Activated CD8-positive, alpha-beta memory T cell treated with anti-CD3 and anti-CD28 coated beads, Interleukin-2, amount 50 U/mL, for 24 hours (primary cell): ENCODE measurements at regions not wholly inside any gene's neighbourhood (a gene's known extent, or its start where the extent isn't known, plus 50 kb on each side); places are given as distances from the start of the nearest gene placed in this dataset.
"Not testable (repeated sequence)": the region's sequence is repeated elsewhere in the genome, so short reads cannot be mapped to it uniquely, and the experiment has no call there.

Experiments used
- DNase-seq: peaks from one replicate; pipeline ENCODE4 v3.0.0-alpha.2; 2020; ENCODE audit errors: extremely low read depth

DNA sequence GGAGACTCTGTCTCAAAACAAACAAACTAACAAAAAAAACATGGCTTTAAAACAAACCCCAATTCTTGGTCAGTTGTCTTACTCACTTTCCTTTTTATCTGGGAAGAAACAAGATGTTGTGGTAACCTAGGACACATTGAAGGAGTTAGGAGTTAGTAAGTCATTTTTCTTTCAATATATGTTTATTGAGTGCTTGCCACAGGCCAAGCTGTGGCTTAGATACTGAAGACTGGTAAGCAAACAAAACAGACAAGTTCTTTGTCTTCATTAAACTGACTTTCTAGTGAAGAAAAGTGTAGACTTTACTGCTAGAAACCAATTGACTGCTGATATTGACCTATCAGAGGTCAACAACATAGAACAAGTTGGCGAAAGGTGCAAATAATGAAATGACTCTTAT lies 1228.3 kb upstream of the FAM98A start:
- no peak for DNase-seq

DNA sequence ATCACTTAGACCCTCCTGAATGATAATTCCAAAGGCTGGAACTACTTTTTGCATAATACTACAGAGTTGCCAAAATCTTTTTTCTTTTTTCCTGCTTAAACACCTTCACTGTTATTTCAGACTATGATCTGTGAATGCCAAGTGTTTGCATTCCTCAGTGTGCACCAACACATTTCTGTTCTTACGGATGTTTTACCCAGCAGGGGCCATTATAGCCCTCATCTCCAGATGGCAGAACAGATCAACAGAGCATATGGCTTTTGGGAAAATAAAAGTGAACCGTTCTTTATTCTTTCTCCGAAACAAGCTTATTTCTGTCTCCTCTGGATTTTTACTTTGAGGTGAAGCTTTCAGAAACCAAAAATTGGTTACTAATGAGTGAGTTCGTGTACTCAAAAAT lies 1226.6 kb upstream of the FAM98A start:
- no peak for DNase-seq

DNA sequence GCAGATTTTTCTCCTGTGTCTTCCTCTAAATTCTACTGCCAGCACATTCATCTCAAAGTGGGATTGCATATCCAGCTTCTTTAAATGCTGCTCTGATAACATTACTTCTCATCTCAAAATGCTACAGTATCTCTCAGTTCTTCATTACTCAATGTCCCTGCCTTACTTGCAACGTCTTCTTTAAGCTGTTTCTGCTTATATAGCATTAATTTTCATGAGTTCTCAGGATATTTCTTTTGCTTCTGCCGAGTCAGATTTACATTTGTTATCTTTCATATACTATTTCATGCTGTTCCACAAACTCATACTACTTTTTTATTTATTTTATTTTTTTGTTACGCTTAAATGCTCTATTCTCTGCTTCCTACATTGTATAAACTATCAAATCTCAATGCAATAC lies 1223.5 kb upstream of the FAM98A start:
- DNase-seq: no peak

DNA sequence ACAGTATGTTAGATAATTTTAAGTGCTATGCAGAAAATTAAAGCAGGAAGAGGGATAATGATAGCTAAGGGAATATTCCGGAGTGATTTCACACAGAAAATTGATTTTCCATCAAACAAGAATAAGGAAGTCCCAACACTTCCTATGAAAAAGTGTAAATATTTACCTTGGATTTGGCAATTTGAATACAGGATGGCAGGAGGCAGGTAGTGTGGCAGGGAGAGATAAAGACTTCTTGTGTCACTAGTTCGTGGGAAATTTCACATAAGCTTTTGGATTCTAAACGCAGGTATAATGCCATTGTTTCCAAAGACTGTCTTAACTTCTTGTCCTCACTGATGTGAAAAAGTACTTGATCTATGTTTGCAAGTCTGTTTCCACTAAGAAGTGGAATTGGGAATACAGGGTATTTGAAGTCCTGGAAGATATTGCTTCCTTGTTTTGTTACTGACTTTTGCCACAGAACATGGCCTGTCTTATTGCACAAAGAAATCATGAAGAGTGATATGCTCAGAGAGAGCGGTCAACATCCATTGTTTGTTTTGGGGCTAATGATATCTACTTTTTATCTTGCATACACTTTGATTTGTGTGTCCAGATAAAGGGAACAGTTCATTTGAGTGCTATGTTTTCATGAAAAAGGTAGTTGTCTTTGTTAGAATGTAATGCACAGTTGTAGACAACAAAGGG lies 1216.1 kb upstream of the FAM98A start:
- no peak for DNase-seq

DNA sequence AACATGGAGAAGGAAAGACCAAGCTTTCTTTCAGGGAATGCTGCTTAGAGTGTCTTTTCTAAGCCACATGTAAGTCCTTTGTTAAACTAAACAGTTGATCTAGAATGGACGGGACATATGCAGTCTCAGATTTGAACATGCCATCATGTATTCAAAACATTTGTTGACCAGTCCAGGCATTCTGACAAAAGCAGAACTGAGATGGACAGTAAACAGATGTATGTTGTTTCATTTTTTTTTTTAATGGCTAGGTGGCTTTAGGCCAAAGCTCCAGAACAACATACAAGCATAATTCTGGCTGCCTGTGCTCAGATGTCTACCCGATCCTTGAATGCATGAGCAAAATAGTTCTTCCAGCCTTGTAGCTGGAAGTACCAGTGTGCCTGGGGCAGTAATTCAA lies 1211.4 kb upstream of the FAM98A start:
- DNase-seq: no peak

DNA sequence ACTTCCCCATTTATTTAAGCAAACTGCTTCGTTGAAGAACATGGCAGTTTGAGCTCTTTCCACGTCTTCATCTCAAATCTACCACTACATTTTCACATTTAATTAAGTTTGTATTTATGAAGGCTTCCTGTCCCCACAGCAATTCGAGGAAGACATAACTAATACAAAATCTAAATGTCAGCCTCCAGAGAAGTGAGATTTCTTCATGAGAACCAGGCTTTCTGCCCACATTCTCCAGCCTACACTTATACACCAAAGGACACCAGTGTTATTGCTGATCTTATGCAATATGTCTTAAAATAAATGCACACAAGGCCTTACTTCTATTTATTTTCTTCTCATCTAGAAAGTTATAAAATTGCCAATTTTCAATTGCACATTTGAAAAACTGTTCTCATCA lies 1209.3 kb upstream of the FAM98A start:
- no peak for DNase-seq

GRCh38 chr2:34806891-34807290 lies 1207.8 kb upstream of the FAM98A start:
- DNase-seq: no peak

DNA sequence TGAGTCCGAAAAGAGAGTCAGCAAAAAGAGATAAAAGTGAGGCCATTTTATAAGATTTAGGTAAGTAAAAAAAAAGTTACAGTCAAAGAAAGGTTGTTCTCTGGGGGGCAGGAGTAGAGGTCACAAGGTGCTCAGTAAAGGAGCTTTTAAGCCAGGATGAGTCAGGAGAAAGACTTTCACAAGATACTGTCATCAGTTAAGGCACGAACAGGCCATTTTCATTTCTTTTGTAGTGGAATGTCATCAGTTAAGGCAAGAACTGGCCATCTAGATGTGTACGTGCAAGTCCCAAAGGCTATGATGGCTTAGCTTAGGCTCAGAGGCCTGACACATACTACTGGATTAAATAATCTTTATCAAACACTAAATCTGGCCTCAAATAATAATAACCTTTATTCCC lies 1207.3 kb upstream of the FAM98A start:
- DNase-seq: no peak

DNA sequence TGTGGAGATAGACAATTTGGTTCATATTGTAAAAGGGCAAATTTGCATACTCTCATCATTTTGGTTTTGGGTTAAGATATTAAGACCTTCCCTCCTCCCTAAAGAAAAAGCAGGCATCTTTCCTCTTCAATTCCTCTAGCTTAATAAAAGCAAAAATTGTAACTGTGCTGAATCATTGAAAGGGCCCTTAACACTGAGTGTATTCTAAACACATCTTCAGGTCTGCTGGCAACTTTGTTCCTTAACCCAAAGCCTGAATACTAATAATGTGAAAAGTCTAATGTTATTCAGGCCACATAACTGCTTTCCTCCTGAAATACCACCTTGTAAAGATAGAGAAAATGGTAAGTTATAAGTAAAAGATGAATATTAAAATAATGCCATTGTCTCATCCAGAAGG lies 1200.5 kb upstream of the FAM98A start:
- no peak for DNase-seq

DNA sequence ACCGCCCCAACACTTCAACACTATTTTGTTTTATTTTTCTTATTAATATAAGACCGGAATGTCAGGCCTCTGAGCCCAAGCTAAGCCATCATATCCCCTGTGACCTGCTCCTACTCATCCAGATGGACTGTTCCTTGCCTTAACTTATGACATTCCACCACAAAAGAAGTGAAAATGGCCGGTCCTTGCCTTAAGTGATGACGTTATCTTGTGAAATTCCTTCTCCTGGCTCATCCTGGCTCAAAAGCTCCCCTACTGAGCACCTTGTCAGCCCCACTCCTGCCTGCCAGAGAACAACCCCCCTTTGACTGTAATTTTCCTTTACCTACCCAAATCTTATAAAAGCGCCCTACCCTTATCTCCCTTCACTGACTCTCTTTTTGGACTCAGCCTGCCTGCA lies 1196.5 kb upstream of the FAM98A start:
- not testable (repeated sequence) for DNase-seq

DNA sequence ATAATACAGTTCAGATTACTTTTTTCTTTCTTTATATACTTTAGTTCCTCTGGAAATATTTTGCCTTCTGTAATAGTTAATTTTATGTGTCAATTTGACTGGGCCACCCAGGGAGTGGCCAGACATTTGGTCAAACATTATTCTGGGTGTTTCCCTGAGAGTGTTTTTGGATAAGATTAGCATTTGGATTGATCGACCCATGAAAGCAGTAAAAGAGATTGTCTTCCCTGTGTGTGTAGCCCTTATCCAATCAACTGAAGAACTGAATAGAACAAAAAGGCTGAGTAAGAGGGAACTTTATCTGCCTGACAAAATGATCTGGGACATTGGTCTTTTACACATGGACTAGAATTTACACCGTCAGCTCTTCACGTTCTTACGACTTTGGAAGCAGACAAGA lies 1190.1 kb upstream of the FAM98A start:
- no peak for DNase-seq

DNA sequence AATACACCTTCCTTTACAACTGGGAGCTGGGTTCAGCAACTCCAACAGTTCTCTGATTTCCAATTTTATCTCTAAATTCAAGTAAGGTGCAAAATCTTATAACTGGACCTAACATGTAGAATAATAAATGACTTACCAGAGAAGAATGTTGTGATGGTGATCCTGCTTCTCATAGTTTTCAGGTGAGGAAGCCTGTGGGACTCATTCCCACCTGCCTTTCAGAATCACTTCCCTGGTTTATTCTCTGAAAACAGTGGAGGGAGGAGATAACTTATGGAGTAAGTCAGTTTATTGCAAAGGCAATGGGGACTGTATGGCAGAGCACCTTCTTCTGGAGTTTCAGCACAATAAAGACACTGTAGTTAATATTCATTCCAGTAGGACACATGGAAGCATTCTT lies 1188.2 kb upstream of the FAM98A start:
- no peak for DNase-seq

- no peak for DNase-seq
Observed at GRCh38 chr2:34785206-34785785, 1186.2 kb upstream of the FAM98A start.

- DNase-seq: no peak
Observed at GRCh38 chr2:34784701-34785100, 1185.6 kb upstream of the FAM98A start.

- DNase-seq: not testable (repeated sequence)
Observed at GRCh38 chr2:34750742-34751141, 1151.6 kb upstream of the FAM98A start.

DNA sequence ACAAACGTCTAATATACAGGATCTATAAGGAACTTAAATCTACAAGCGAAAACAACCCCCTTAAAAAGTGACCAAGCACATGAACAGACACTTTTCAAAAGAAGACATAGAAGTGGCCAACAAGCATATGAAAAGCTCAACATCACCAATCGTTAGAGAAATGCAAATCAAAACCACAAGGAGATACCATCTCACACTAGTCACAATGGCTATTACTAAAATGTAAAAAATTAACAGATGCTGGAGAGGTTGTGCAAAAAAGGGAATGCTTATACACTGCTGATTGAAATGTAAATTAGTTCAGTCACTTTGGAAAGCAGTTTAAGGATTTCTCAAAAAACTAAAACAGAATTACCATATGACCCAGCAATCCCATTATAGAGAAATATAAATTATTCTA lies 1148.5 kb upstream of the FAM98A start:
- no peak for DNase-seq

GRCh38 chr2:34738691-34739090 lies 1139.6 kb upstream of the FAM98A start:
- DNase-seq: no peak

DNA sequence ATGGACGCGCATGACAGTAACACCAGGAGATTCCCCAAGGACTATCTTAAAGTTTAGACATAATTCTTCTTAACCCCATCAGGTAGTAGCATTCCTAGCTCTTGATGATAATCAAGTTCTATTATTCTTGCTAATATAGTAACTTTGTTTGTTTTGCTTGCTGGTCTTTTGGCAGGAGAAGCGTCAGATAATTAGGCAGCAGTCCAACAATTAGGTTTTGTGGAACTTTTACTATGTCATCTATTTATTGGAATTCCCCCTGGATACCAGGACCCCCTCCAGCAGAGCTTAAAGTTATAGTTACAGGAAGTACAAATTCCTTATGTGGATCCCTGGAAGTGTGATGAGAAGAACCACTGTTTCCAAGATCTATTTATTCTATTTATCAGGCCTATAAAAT lies 1138.0 kb upstream of the FAM98A start:
- no peak for DNase-seq

DNA sequence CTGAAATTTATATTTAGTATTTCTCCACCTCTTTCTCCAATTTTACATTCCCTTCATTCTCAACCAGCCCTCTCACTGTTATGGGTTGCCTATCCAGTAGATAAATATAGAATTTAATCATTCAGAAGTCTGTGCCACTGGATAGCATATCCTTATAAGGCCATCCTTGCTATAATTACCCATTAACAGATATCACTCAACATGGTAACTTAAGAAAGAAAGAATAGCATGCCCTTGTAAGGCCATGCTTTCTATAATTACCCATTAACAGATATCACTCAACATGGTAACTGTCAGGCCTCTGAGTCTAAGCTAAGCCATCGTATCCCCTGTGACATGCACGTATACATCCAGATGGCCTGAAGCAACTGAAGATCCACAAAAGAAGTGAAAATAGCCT lies 1137.4 kb upstream of the FAM98A start:
- DNase-seq: no peak

DNA sequence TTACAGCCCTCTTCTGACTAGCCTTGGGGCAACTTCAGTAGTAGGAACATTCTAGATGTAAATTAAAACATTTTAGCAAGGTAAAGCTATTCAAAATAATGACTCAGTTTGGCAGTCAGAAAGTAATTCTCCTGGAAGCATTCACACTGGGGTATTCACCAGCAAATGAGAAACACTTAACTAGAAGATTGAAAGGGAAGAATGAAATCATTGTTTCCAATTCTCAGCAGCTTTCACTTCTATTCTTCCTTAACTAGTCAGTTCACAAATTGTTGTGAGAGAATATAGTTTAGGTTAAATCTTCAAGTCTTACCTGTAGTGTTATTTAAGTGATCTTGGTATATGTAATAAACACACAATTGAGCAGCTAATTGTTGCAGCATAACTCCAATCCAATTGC lies 1135.6 kb upstream of the FAM98A start:
- no peak for DNase-seq

DNA sequence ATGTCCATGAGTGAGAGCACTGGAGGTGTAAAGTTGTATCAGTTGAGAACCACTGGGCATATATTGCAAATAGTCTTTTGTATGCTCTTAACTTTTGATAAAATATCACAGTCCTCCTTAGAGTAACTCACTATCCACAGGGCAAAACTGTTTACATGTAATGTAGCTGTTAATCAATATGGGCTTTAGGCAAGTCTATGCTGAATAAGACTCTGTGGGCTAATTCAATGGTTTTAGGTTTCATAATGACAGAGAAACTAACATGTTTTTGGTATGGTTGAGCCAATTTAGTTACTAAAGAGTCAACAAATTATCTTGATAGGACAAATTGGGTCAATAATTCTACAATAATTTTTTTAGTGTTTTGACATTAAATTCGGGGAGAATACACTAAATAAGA lies 1134.9 kb upstream of the FAM98A start:
- no peak for DNase-seq

DNA sequence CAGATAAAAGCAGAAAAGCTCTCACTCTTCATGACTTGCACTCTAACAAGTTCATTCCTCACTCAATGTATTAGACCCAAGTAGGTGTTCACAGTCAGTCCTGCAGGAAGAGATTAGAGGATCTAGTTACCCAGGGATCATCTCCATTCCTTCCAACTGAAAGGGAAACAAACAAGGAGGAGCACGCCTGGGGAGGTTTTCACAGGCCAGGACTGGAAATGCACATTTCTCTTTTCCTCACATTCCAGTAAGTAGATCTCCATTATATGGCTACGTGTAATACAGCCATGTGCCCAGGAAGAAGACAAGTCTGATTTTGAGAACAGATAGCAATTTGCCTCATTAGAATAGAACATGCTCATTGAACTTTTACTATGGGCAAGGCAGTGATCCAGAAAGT lies 1132.2 kb upstream of the FAM98A start:
- no peak for DNase-seq

- DNase-seq: no peak
Observed at GRCh38 chr2:34729845-34730244, 1130.7 kb upstream of the FAM98A start.

GRCh38 chr2:34724107-34724506 lies 1125.0 kb upstream of the FAM98A start:
- DNase-seq: no peak
